Thyroid gland (tissue), 4 donors: ENCODE measurements at regions not wholly inside any gene's neighbourhood (a gene's known extent, or its start where the extent isn't known, plus 50 kb on each side); places are given as distances from the start of the nearest gene placed in this dataset.

Experiments
- DNase-seq, 2 donors: peaks; one replicate each; pipeline ENCODE4 v3.0.0-alpha.2; 2019
- H3K27ac ChIP-seq, 3 donors: fragments of 200-600 bp; sonication (generic); 1 replicate in 2 of 3; 2 replicates in 1 of 3; pipeline ENCODE4 v1.5.1; 2016 to 2019; ENCODE audit warnings: mild to moderate bottlenecking in 1 of 3, moderate library complexity in 1 of 3
- H3K27me3 ChIP-seq: fragments of 200-600 bp; sonication (generic); one replicate; pipeline ENCODE4 v1.5.1; 2019
- H3K36me3 ChIP-seq, 2 donors: fragments of 200-600 bp; sonication (generic); one replicate each; pipeline ENCODE4 v1.5.1; 2016 to 2019
- H3K4me1 ChIP-seq, 2 donors: fragments of 200-600 bp; sonication (generic); one replicate each; pipeline ENCODE4 v1.5.1; 2017 to 2019
- H3K4me3 ChIP-seq, 3 donors: fragments of 200-600 bp; sonication (generic); replicated peaks in 1 of 3; 1 replicate in 2 of 3; 2 replicates in 1 of 3; pipeline ENCODE4 v1.5.1; 2016; ENCODE audit warnings: mild to moderate bottlenecking in 1 of 3
- H3K9me3 ChIP-seq: fragments of 200-600 bp; sonication (generic); one replicate; pipeline ENCODE4 v1.5.1; 2017
- POLR2A ChIP-seq, 2 donors: fragments of 450-650 bp; IDR thresholded peaks; one replicate each; pipeline ENCODE4 v1.6.1; 2017; ENCODE audit warnings: antibody characterized with exemption in 2 of 2, mild to moderate bottlenecking in 2 of 2, moderate library complexity in 1 of 2
- WGBS, 2 donors: methylation state at CpG; one replicate each; pipeline ENCODE4 v1.1.5; 2017; 5-methylcytosine and 5-hydroxymethylcytosine counted together
- intact Hi-C: fragments of 100-400 bp; cut with DNase I; formaldehyde crosslinking; loops from one replicate; pipeline ENCODE4 v1.15.1; 2023
- TF ChIP-seq, protein P1 (sequence below), 6 experiments: fragments of 200-600 bp in 3 of 6; fragments of 450-650 bp in 3 of 6; sonication (generic) in 3 of 6; IDR thresholded peaks; one replicate each; pipeline ENCODE4 v1.5.1; 2016 to 2019; ENCODE audit warnings: antibody characterized with exemption in 6 of 6, mild to moderate bottlenecking in 2 of 6, inconsistent platforms in 1 of 6, moderate library complexity in 1 of 6

DNA sequence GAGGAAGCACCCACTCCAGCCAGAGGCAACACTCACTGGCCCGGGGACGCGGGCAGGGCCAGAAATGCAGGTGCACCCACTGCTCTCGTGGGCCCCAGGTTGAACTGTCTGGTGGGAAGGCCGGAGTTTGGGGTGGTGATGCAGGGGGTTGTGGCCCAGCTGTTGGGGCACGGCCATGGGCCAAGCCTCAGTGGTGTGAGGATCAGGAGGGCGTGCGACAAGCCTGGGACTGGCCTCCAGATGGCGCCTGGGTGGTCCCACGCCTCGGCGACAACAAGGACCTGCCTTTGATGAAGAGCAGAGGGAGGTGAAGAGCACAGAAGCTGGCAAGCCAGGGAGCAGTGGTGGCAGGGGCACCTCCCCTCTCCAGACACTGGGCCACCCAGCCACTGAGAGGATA is 240.8 kb downstream of the BRD1 start:
- no peaks in the 10 kb centered on the region for H3K9me3 ChIP-seq
- H3K36me3 ChIP-seq, result no peaks in the 10 kb centered on the region
- no peaks in the 10 kb centered on the region for H3K4me1 ChIP-seq
- TF ChIP-seq, protein P1, sequence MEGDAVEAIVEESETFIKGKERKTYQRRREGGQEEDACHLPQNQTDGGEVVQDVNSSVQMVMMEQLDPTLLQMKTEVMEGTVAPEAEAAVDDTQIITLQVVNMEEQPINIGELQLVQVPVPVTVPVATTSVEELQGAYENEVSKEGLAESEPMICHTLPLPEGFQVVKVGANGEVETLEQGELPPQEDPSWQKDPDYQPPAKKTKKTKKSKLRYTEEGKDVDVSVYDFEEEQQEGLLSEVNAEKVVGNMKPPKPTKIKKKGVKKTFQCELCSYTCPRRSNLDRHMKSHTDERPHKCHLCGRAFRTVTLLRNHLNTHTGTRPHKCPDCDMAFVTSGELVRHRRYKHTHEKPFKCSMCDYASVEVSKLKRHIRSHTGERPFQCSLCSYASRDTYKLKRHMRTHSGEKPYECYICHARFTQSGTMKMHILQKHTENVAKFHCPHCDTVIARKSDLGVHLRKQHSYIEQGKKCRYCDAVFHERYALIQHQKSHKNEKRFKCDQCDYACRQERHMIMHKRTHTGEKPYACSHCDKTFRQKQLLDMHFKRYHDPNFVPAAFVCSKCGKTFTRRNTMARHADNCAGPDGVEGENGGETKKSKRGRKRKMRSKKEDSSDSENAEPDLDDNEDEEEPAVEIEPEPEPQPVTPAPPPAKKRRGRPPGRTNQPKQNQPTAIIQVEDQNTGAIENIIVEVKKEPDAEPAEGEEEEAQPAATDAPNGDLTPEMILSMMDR (IDR thresholded peaks at IDR 0.05), result no peak
- TF ChIP-seq POLR2A (IDR thresholded peaks at IDR 0.05), result no peak
- H3K27me3 ChIP-seq, result no peaks in the 10 kb centered on the region
- intact Hi-C loops, result no loop called here
- DNase-seq, result no peak
- 66 to 75% methylated on average over 7 to 9 of the region's 12 CpGs for WGBS, 2 donors
- no peak overlapping the region for H3K27ac ChIP-seq
- no peak overlapping the region for H3K4me3 ChIP-seq

DNA sequence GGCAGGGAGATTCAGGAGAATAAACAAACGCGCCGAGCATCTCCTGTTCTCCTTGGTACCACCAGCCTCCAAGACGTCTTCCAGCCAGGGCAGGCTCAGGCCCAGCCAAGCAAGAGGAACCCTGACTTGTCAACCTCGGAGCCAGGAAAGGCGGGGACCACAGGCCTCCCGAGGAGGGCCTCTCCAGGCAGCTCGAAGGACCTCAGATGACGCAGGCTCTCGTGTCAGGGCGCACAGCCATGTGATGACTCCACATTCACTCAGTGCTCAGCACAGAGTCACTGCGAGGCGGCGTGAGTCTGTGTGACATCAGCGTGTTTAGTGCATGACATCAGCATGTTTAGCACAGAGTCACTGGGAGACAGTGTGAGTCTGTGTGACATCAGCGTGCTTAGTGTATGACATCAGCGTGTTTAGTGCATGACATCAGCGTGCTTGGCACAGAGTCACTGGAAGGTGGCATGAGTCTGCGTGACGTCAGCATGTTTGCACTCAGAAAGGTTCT is 241.4 kb downstream of the BRD1 start:
- no peaks in the 10 kb centered on the region for H3K36me3 ChIP-seq
- H3K27ac ChIP-seq, result no peak overlapping the region
- WGBS, 2 donors, result 81 to 84% methylated on average over 17 to 19 of the region's 20 CpGs
- no peaks in the 10 kb centered on the region for H3K27me3 ChIP-seq
- no peak overlapping the region for H3K4me3 ChIP-seq
- H3K4me1 ChIP-seq, result no peaks in the 10 kb centered on the region
- no peaks in the 10 kb centered on the region for H3K9me3 ChIP-seq
- DNase-seq, result no peak
- TF ChIP-seq, protein P1 (IDR thresholded peaks at IDR 0.05), result no peak
- TF ChIP-seq POLR2A (IDR thresholded peaks at IDR 0.05), result no peak
- intact Hi-C loops, result no loop called here

DNA sequence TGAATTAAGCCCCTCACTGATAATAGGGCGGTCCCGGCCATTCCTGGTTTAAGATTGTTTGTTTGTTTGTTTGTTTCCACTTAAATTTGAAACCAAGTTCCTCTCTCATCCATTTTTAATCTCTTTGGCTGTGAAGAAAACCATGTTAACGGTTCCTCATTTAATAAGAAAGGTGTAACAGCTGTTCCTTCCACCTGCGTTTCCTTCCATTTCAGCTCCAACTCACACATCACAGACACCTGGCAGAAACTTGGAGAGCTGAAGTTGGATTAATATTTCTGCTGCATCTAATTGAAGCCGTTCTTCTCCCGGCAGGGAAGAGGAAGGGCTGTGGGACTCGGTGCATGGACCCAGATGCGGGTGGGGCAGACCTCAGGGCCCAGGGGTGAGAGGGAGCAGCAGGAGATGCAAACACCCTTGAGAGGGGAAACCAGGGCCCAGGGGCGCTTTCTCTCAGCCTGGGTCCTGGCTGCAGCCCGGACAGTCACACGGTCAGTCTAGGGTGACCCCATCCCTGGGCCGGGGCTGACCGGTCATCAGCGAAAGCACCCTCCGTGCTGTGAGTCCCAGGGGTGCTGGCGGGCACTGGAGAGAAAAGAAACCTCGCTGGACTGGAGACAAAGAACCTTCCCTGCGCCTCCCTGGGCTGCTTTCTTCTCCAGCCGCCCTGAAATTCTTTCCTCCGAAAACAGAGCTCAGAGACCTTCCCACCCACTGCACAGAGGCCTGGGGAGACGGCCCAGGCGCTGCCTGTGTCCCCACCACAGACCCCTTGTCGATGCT is 242.0 kb downstream of the BRD1 start:
- H3K9me3 ChIP-seq, result no peaks in the 10 kb centered on the region
- no peak overlapping the region for H3K27ac ChIP-seq
- no peaks in the 10 kb centered on the region for H3K36me3 ChIP-seq
- DNase-seq, result no peak
- intact Hi-C loops, result no loop called here
- H3K27me3 ChIP-seq, result no peaks in the 10 kb centered on the region
- H3K4me3 ChIP-seq, result no peak overlapping the region
- TF ChIP-seq, protein P1 (IDR thresholded peaks at IDR 0.05), result no peak
- no peak for TF ChIP-seq POLR2A (IDR thresholded peaks at IDR 0.05)
- no peaks in the 10 kb centered on the region for H3K4me1 ChIP-seq
- 83% methylated on average over 23 of the region's 23 CpGs for WGBS, 2 donors

DNA sequence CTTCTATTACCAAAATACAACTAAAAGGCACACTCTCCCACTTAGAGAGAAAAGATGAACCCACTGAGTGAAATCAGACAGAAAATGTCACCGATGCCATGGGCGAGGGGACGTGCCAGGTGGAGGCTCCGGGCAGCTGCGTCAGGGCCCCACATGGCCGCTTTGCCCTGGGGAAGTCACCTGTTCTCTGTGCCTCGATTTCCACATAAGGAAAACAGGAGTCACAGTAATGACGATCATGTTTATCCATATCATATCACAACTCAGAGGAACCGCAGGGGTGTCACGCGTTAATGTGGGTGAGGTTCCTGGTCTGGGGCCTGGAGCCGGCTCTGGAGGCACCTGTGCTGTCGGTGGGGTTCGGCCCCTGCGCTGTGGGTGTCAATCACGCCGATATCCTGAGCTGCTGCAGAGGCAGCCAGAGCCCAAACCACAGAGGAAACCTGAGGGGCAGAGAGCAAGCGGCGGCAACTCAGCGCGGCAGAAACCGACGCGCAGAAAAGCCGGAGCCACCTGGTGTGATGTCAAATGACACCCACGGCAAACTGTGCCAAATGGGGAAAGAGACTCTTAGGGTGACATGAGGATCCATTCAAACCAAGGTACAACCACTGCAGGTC is 243.7 kb downstream of the BRD1 start:
- H3K9me3 ChIP-seq, result no peaks in the 10 kb centered on the region
- H3K36me3 ChIP-seq, result no peaks in the 10 kb centered on the region
- H3K4me3 ChIP-seq, result no peak overlapping the region
- H3K27ac ChIP-seq, result no peak overlapping the region
- H3K27me3 ChIP-seq, result no peaks in the 10 kb centered on the region
- WGBS, 2 donors, result 90 to 92% methylated on average over 26 of the region's 26 CpGs
- no peaks in the 10 kb centered on the region for H3K4me1 ChIP-seq
- no peak for DNase-seq
- intact Hi-C loops, result no loop called here
- TF ChIP-seq, protein P1 (IDR thresholded peaks at IDR 0.05), result no peak
- TF ChIP-seq POLR2A (IDR thresholded peaks at IDR 0.05), result no peak

DNA sequence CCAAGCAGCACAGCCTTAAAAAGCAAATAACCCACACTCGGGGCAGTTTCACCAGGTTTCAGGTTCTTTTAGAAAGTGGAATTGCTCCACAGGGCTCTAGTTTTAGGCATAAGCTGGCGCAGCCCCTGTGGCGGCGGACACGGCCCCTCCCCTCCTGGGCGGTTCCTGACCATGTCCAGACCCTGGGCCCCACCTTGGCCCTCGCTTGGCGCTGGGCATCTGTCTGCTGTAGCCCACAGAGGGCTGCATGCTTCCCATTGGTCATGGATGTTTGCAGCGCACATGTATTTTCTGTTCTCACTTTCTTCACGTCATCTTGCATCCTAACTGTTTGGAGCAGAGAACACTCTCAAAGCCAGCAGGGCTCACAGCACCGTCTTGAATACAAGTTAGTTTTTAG is 244.3 kb downstream of the BRD1 start:
- WGBS, 2 donors, result 76 to 79% methylated on average over 11 of the region's 11 CpGs
- H3K27me3 ChIP-seq, result no peaks in the 10 kb centered on the region
- intact Hi-C loops, result no loop called here

More for the DNA sequence above, 244.3 kb downstream of the BRD1 start:
- Histone ChIP-seq H3K27ac (no peak overlapping the region), H3K36me3 (no peaks in the 10 kb centered on the region), H3K4me3 (no peak overlapping the region), H3K4me1 (no peaks in the 10 kb centered on the region), H3K9me3 (no peaks in the 10 kb centered on the region)
- no peak for DNase-seq
- TF ChIP-seq, protein P1 (IDR thresholded peaks at IDR 0.05), result no peak
- TF ChIP-seq POLR2A (IDR thresholded peaks at IDR 0.05), result no peak
